ENCODE measurements at regions not wholly inside any gene's neighbourhood (a gene's known extent, or its start where the extent isn't known, plus 50 kb on each side); places are given as distances from the start of the nearest gene placed in this dataset.

- TF ChIP-seq CTCF (conservative IDR thresholded peaks at IDR 0.05), result no peak
- no peak overlapping the region for H3K27ac ChIP-seq
Observed at GRCh38 chr4:108483650-108484049, 136.7 kb upstream of the RPL34 start.

GRCh38 chr4:108483079-108483478, 137.3 kb upstream of the RPL34 start:
- H3K27ac ChIP-seq, result no peak overlapping the region
- TF ChIP-seq CTCF (conservative IDR thresholded peaks at IDR 0.05), result no peak

- TF ChIP-seq CTCF (conservative IDR thresholded peaks at IDR 0.05), result no peak
- H3K27ac ChIP-seq, result peak overlapping the region; percentile 16; the same call in 1 of the 2 replicates
Observed at GRCh38 chr4:108480881-108481280, 139.5 kb upstream of the RPL34 start.

- no peak overlapping the region for H3K27ac ChIP-seq
- no peak for TF ChIP-seq CTCF (conservative IDR thresholded peaks at IDR 0.05)
Observed at GRCh38 chr4:108477527-108478108, 142.8 kb upstream of the RPL34 start.

GRCh38 chr4:108473163-108473720, 147.1 kb upstream of the RPL34 start:
- peak; percentile 56 for TF ChIP-seq CTCF (conservative IDR thresholded peaks at IDR 0.05)
- peak overlapping the region; percentile 31 for H3K27ac ChIP-seq

- no peak for TF ChIP-seq CTCF (conservative IDR thresholded peaks at IDR 0.05)
Observed at GRCh38 chr4:108466936-108467902, 153.2 kb upstream of the RPL34 start.

GRCh38 chr4:108465886-108466500, 154.4 kb upstream of the RPL34 start:
- no peak overlapping the region for H3K27ac ChIP-seq
- TF ChIP-seq CTCF (conservative IDR thresholded peaks at IDR 0.05), result no peak

More at GRCh38 chr4:108466936-108467902, 153.2 kb upstream of the RPL34 start:
- H3K27ac ChIP-seq, result no peak overlapping the region
